ENCODE measurements at regions not wholly inside any gene's neighbourhood (a gene's known extent, or its start where the extent isn't known, plus 50 kb on each side); places are given as distances from the start of the nearest gene placed in this dataset.

DNA sequence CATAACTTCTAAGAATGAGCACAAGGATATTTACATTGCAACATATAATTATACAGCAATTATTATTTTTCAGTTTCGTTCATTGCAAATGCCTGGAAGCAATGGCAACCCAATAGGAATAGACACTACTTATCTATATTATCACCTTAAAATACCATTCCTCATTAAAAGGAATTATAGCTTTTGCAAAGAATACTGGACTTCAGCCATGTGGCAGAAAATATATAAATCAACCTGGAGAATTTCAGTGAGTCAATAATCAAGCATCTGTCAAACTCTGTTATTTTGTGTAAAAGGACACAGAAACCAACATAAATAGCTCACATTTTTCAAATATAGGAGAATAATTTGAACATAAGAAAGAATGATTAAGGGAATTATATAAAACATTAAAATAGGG is 96.1 kb upstream of the SEMA3C start:
- dilution Hi-C loops (cut with MboI; ENCODE audit: extremely low pct_ligation_motif_present, low sequenced_read_pairs): no loop called here
- Histone ChIP-seq H3K4me1 (ENCODE audit: control insufficient read depth, extremely low read depth, insufficient read depth, low read length) (peaks cover 11% of the 10 kb centered on the region), H3K27ac (ENCODE audit: control insufficient read depth, insufficient read depth, low read length) (peak overlapping the region; percentile 72), H3K4me3 (ENCODE audit: control insufficient read depth in 2 of 3, extremely low read depth in 1 of 3, insufficient read depth in 2 of 3, low read depth in 1 of 3, low read length in 3 of 3) (no peak overlapping the region), H3K4me2 (ENCODE audit: control insufficient read depth, extremely low read depth, insufficient read depth, low read depth, low read length) (no peak overlapping the region), H3K9me3 (ENCODE audit: control insufficient read depth, low read depth, low read length) (no peaks in the 10 kb centered on the region), H2AFZ (ENCODE audit: control insufficient read depth, low read length) (no peak overlapping the region), H3K9ac (ENCODE audit: control insufficient read depth, extremely low read depth, insufficient read depth, low read length) (no peak overlapping the region), H3K36me3 (ENCODE audit: control insufficient read depth in 2 of 2, extremely low read depth in 1 of 2, insufficient read depth in 2 of 2, low read length in 2 of 2) (no peaks in the 10 kb centered on the region), H3K9me1 (ENCODE audit: control insufficient read depth, extremely low read depth, insufficient read depth, low read length) (no peaks in the 10 kb centered on the region), H3K27me3 (ENCODE audit: control insufficient read depth, extremely low read depth, insufficient read depth, low read length) (no peaks in the 10 kb centered on the region), H3K79me2 (ENCODE audit: control insufficient read depth, insufficient read depth, low read length) (no peaks in the 10 kb centered on the region), H4K20me1 (ENCODE audit: control insufficient read depth, extremely low read depth, insufficient read depth, low read length) (no peaks in the 10 kb centered on the region)
- FAIRE-seq (no peak), DNase-seq (ENCODE audit: low read depth, low spot score) (no peak)
- no peak for TF ChIP-seq EZH2 (IDR thresholded peaks at IDR 0.05; ENCODE audit: low read length)
- TF ChIP-seq, protein P1, sequence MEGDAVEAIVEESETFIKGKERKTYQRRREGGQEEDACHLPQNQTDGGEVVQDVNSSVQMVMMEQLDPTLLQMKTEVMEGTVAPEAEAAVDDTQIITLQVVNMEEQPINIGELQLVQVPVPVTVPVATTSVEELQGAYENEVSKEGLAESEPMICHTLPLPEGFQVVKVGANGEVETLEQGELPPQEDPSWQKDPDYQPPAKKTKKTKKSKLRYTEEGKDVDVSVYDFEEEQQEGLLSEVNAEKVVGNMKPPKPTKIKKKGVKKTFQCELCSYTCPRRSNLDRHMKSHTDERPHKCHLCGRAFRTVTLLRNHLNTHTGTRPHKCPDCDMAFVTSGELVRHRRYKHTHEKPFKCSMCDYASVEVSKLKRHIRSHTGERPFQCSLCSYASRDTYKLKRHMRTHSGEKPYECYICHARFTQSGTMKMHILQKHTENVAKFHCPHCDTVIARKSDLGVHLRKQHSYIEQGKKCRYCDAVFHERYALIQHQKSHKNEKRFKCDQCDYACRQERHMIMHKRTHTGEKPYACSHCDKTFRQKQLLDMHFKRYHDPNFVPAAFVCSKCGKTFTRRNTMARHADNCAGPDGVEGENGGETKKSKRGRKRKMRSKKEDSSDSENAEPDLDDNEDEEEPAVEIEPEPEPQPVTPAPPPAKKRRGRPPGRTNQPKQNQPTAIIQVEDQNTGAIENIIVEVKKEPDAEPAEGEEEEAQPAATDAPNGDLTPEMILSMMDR (optimal IDR thresholded peaks at IDR 0.05 in 1 of 3, IDR thresholded peaks at IDR 0.05 in 1 of 3, conservative IDR thresholded peaks at IDR 0.05 in 1 of 3; ENCODE audit: extremely low read depth in 1 of 3, insufficient read depth in 2 of 3, low read length in 3 of 3): no peak

DNA sequence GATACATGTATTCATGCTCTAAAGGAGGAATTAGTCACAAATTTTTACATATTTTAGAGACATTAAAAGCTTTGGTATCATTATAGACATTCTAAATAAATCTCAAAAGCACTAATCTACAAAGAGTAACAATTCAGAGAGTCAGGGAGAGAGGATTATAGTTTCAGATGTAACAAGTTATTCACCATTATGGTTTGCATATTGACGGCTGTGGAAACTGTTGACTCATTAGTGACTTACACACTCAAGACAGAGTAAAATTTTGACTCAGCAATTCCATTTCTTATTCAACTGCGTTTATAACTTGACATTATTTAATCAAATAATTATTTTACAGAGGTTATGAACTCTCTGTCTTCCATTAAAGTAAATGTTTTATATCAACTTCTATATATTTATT is 95.4 kb upstream of the SEMA3C start:
- H3K27ac ChIP-seq (ENCODE audit: control insufficient read depth, insufficient read depth, low read length): peak overlapping the region; percentile 72
- no peak overlapping the region for H2AFZ ChIP-seq (ENCODE audit: control insufficient read depth, low read length)
- dilution Hi-C loops (cut with MboI; ENCODE audit: extremely low pct_ligation_motif_present, low sequenced_read_pairs): no loop called here
- no peaks in the 10 kb centered on the region for H3K9me3 ChIP-seq (ENCODE audit: control insufficient read depth, low read depth, low read length)
- H3K27me3 ChIP-seq (ENCODE audit: control insufficient read depth, extremely low read depth, insufficient read depth, low read length): no peaks in the 10 kb centered on the region
- no peaks in the 10 kb centered on the region for H4K20me1 ChIP-seq (ENCODE audit: control insufficient read depth, extremely low read depth, insufficient read depth, low read length)
- TF ChIP-seq, protein P1 (optimal IDR thresholded peaks at IDR 0.05 in 1 of 3, IDR thresholded peaks at IDR 0.05 in 1 of 3, conservative IDR thresholded peaks at IDR 0.05 in 1 of 3; ENCODE audit: extremely low read depth in 1 of 3, insufficient read depth in 2 of 3, low read length in 3 of 3): no peak
- TF ChIP-seq EZH2 (IDR thresholded peaks at IDR 0.05; ENCODE audit: low read length): no peak
- no peaks in the 10 kb centered on the region for H3K79me2 ChIP-seq (ENCODE audit: control insufficient read depth, insufficient read depth, low read length)
- H3K4me1 ChIP-seq (ENCODE audit: control insufficient read depth, extremely low read depth, insufficient read depth, low read length): peaks cover 11% of the 10 kb centered on the region
- FAIRE-seq (peak; percentile 13), DNase-seq (ENCODE audit: low read depth, low spot score) (peak; percentile 13)
- H3K36me3 ChIP-seq (ENCODE audit: control insufficient read depth in 2 of 2, extremely low read depth in 1 of 2, insufficient read depth in 2 of 2, low read length in 2 of 2): no peaks in the 10 kb centered on the region
- H3K9ac ChIP-seq (ENCODE audit: control insufficient read depth, extremely low read depth, insufficient read depth, low read length): no peak overlapping the region
- H3K4me2 ChIP-seq (ENCODE audit: control insufficient read depth, extremely low read depth, insufficient read depth, low read depth, low read length): no peak overlapping the region
- H3K4me3 ChIP-seq (ENCODE audit: control insufficient read depth in 2 of 3, extremely low read depth in 1 of 3, insufficient read depth in 2 of 3, low read depth in 1 of 3, low read length in 3 of 3): no peak overlapping the region
- no peaks in the 10 kb centered on the region for H3K9me1 ChIP-seq (ENCODE audit: control insufficient read depth, extremely low read depth, insufficient read depth, low read length)
